HG03175 (cell line): ENCODE measurements at regions not wholly inside any gene's neighbourhood (a gene's known extent, or its start where the extent isn't known, plus 50 kb on each side); places are given as distances from the start of the nearest gene placed in this dataset.
A peak's percentile ranks its signal among the peaks of the same experiment; 100 is the strongest.
"Not testable (repeated sequence)": the region's sequence is repeated elsewhere in the genome, so short reads cannot be mapped to it uniquely, and the experiment has no call there.

Source experiments
- ATAC-seq: cut with Tn5 transposase; IDR thresholded peaks from one replicate; pipeline ENCODE4 v1.9.1; 2021; ENCODE audit warnings: mild to moderate bottlenecking, moderate library complexity; ENCODE audit not compliant: unreplicated experiment

DNA sequence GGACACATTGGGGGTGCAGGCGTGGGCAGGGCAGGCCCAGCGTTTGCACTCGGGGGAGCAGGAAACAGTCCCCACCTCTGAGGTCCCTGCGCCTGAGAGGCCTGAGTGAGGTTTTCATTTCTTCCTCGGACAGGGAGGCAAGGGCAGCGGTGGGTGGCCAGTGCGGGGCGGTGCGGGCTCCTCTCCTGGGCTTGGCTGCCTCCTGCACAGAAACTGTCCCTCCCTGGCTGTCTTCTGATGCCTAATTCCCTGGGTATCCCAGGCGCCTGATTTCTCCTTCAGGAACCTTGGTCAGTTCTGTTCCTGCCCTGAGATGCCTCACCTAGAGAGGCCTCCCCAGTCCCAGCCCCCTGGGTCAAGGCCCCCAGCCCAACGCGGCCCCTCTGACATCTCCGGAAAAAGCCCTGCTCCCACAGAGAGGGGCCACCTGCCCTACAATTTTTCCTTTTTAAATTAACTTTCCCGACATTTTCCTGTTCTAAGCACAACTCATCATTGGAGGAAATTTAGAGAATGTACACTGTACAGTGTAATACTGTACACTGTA, 260.3 kb downstream of the ADGRD1 start:
- no peak for ATAC-seq

DNA sequence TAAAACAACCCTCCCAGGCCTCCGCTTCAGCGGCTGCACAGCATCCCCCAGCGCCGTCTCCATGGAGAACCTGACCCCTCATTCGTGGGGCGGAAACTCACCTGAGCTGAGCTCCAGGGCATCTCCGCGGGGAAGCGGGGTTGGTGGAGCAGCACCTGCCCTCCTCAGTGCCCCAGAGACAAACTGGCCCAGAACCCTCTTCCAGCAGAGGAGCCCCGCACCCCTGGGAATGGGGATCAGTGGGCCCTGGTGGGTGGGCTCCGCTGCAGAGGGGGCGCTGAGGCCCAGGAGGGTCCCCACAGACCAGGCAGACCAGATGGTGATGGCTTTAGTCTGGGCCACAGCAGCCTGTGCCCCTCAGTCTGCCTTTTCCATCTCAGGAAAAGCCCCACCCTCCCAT, 261.2 kb downstream of the ADGRD1 start:
- not testable (repeated sequence) for ATAC-seq

DNA sequence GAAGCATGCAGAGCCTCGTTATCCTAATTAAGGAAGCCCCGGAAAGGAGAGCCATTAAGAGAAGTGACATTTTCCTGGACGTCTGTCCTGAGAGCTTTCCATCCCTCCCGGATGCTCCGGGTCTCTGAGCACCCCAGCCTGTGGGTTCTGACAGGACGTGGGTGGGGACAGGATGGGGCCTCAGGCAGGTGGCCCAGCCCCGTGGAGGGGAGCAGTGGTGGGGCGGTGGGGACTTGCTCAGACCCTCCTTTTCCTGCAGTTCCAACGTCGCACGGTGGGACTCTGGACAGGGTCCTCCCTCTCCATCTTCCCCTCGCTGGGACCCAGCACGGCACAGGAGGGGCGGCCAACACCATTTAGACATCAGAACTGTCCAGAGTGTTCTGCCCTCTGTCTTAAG, 262.9 kb downstream of the ADGRD1 start:
- not testable (repeated sequence) for ATAC-seq

DNA sequence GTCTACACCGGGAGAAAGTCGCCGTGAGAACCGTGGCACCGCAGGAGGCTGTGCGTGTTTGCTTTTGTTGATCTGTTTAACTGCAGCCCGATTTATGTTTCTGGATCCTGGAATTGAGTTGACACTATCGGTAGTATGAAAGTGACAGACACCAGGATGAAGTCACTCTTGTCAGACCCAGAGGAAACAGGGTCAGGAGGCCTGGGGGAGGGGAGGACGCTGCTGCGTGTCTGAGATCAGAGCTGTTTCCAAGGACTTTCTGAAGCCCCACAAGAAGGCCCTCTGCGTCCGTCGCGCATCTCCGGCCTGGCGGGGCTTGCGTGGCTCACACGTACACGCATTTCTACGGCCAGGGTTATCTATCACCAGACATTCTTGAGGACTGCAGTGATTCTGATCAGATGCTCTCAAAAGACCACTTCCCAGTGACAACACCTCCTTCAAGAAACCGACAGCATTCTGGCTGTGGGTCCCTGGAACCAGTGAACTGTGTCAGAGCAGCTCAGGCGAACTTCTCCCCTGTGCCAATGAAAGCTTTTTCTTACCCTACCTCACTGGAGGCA, 263.4 kb downstream of the ADGRD1 start:
- ATAC-seq, result no peak

DNA sequence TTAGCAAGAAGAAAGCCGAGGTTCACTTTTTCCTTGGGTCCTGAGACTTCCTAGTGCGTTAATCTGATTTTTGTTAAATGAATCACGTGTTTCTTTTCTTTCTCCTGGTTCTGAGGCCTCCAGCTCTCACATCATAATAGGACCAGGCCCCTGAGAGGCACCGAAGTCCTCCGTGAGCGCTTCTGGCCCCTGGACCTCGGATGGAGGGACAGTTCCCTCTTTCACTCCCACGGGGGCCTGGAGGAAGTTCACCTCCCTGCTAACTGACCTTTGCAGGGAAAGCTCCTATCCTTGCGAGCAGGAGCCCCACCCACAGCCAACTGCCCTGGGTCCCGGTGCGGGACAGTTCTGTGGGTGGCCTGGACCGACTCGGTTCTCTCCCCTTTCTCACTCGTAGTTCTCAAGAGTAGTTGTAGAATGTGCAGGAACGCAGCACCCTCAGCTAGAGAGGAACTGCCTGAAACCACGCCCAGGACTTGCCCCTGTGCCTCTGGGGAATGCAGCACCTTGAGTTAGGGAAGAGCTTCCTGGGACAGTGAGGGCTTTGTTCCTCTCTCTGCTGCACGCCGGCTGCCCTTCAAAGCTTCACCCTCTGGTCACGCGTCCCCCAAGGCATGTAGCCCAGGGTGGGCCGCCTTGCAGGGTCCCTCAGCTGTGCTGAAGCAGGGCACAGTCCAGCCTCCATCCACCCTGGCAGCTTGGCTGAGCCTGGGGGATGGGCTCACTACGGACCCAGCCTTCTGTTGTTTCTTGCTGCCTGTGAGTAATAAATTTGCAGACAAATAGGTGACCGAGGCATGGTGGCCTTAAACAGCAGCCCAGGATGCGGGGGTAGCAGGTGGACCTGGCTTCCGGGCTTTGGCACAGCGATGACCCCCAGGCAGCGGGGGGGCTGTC, 264.6 kb downstream of the ADGRD1 start:
- peak; percentile 33 for ATAC-seq

DNA sequence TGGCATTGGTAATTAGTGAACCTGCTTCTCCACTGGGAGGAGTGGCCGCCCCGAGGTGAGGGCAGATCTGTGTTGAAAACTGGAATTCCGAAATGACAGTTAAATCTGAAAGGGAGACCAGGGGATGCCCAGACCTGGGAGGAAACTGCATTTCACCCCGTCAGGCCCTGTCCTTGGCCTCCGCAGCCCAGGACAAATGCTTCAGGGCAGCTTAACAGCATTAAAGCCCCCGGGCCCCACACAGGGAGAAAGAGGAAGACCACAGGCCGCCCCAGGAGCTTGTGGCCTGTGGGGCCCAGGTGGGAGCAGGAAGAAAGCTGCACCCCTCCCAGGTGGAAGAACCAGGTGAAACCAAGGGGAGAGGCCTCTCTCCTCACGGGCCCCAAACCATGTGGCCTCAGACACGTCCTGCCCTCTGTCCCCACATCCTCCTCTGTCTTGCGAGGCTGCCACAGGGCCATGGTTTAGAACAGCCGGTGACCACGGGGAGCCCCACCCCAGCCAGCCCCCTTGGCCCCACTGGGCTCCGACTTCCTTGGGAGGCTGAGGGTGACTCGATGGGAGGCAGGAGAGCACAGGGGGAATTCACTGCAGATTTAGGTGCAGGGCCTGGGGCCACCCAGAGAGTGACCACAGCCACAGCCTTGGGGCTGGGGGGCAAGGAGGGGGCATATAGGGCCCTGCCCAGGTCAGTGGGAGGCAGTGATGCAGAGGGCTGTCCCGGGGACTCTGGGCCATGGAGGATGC, 265.4 kb downstream of the ADGRD1 start:
- ATAC-seq, result no peak

DNA sequence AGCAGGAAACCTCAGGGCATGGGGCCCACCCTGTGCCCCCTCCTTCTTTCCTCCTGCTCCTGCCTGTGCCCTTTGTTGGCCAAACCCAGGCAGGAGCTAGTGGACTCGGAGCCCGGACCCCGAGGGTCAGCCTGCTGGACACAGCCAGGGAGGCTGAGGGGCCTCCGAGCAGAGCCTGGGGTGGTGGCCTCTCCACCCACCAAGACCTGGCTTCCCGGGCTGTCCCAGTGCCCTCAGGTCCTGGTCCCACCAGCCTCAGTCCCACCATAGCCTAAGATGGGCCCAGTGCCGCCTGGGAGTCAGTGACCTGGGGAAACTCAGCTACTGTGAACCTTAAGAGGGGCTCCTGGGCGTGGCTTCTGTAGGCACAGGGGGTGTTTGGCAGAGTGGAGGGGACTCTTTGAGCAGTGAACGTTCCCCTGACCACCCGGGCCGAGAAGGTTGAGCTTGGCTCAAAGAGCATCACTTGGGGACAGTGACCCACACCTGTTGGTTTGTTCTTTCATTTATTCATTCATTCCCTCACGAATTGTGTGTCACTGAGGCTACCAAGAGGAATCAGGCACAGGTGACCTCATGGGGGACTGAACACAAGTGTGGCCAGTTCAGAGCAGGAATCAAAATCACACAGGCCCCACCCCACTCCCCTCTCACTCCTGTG, 266.1 kb downstream of the ADGRD1 start:
- ATAC-seq, result no peak

DNA sequence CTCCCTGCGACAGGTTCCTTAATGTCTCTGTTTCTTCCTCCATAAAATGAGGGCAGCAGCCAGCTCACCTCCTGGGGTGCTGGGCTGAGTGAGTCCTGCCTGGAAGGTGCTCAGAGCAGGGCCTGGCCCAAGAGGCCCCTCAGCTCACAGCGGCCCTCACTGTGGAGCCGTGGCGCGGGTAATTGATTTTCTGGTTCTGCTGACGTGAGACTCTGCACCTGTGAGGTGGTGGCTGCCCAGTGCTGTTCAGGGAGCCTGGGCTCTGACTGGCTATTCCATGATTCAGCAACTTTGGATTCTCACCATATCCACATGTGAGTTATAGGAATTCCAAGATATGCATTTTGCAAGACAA, 266.6 kb downstream of the ADGRD1 start:
- ATAC-seq, result no peak

DNA sequence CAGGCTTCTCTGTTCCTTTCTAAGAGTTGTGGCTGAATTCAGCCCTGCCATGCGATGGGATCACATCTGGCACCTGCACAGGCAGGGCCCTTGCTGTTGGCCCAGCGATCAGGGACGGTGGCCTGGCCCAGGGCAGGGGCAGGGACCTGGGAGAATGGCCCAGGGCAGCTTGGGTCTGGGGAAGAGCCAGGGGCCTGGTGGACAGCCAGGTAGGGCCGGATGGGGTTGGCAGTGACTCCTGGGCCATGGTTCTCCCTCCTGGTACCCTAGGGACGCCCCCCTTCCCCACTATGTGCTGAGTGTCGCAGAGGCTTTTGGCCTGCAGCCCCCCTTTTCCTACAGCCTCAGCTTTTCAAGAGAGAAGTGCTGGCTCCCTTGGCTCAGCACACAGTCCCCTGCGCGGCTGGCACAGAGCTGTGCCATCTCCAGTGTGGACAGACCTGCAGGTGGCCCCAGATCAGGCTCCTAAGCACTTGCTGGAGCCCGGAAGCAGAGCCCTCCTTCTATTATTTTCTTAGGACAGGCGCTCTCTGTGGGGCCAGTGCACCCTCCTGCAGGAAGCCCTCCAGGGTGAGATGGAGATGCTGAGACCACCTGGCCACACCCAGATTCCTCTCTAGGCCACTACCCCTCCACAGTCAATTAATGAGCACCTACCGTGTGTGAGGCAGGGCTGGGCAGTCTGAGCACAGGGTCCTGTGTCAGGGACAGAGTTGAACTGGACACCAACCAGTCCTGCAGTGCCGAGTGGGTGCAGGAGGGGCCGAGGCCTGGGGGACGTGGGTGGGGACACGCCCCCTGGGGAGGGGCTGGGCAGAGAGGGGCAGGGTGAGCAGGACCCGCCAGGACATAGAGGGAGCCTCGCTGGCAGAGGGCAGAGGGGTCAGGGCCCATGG, 267.6 kb downstream of the ADGRD1 start:
- no peak for ATAC-seq

DNA sequence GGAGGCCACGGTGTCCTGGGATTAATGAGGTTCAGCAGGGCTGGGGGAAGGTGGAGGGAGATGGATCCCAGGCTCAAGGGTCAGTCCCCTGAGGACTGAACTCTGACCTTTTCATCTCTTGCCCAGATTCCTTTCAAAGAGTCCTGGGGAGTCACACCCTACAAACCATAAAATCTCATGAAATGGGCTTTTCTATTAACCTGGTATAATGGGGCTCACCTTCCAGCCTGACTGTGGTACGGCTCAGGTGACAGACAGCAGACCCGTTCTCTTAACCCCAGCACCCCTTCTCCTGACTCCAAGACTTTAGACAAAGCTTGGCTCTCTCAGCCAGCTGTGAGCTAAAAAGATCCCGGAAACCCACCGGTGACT, 268.2 kb downstream of the ADGRD1 start:
- no peak for ATAC-seq

DNA sequence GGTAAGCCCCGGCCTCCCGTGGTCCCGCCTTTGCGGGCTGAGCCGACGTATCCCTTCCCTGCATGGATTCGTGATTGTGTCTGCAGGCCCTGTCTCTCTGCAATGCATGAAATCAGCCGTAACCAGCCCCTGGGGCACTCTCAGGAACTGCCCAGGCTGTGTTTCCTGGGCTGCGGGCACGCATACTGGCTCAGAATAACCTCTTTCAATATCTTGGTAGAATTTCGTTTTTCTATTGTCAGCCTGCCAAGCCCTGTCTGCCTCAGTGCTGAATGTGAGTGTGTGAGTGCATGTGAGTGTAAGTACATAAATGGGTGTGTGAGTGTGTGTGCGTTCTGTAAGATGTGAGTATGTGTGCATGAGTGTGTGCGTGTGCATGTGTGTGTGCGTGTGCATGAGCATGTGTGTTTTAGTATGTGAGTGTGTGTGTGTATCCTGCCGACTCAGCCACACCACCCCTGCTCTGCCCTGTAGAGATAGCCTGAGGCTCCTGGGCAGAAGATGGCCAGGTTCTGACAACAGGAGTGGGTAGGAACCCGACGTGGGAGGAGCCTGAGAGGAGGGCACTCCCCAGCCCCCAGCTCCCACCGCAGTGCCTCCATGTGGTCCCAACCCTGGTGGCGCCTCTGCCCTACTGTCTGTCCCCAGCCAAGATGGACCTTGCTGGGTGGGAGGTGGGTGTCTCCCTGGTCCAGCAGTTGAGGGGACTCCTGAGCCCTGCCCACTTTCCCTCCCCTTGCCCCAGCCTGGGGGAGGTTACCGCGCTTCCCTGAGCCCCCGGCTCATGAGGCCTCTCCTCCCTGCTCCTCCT, 268.8 kb downstream of the ADGRD1 start:
- peak; percentile 53 for ATAC-seq

DNA sequence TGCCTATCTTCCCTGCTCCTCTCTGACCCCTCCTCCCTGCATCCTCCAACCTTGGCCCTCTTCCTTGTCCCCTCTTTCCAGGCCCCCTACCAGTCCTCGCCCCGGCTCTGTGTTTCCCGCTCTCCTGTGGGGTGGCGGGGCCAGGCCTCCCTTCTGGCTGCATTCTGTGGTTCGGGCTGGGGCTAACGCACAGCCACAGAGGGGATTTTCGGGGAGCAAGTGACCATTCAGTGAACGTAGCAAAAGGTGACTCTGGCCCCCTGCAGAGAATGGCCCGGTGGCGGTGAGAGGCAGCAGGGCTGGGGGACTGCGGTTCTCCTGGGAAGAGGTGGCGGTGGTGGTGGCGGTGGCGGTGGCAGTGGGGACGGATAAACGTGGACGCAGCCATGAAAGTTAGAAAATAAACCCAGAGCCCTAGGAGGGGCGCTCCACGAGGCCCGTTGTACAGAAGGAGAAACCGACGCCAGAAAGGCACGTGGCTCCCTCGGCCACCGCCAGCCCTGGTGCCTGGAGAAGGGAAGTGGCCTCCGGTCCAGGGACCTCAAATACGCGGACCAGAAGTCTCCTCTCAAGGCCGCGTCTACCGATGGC, 269.6 kb downstream of the ADGRD1 start:
- no peak for ATAC-seq

DNA sequence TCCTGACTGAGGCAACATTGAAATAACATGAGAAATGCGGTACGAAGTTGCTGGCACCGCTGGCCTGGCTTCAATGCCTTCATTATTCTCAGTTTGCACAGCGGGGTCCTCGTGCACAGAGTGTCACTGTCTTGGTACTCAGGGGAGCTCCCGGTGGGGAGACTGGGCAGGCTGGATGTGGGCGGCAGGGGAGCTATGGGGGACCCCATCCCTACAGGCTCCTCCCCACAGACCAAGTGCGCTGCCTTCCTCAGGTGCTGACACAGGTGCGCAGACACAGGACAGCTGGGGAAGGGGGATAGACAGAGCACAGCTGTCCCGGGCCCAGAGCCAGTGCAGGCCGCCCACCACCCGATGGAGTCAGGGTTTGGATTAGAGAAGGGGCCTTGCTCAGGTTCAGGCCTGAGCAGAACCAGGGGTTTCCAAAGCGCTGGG, 270.1 kb downstream of the ADGRD1 start:
- no peak for ATAC-seq

DNA sequence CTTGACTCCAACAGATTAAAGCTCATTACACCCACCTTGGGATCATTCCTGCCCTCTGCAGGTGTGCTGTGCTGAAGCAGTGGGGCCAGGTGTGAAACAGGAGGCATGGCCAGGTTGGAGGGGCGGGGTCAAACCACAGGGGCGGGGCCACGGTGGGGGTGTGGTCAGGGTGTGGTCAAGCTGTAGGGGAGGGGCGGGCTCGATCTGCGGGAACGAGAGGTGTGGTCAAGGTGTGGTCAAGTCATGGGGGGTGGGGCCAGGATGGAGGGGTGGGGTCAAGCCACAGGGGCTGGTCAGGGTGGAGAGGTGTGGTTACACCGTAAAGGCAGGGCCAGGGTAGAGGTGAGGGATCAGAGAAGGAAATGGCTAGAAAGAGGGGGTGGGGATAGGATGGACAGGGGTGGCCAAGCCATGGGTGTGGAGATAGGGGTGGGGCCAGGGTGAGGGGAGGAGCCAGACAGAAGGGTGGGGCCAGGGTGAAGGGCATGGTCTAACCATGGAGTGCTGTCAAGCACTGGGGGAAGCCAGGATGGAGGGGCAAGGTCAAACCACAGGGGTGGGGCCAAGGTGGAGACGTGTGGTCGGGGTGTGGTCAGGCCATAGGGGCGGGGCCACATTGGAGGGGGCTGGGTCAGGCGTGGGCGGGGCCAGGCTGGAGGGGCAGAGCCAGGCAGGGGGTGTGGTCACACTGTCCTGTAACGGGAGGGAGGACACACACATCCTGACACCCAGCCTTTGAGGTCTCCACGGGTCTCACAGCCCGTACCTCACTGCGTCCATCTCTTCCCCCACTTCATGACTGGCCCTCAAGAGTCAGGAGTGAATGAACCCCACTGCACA, 270.7 kb downstream of the ADGRD1 start:
- not testable (repeated sequence) for ATAC-seq

DNA sequence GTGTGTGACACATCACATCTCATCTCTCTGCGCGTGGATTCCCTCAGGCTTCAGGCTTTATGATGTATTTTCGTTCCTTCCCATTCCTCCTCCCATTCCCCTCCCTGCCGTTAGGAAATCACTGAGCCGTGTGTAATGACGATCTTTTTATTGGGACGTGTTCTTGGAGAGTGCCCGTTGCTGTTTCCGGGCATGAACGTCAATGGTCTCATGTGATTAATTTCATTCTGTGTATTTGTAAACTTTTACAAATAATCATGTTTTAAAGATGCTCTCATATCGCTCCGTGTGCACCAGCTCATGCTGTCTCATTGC, 271.3 kb downstream of the ADGRD1 start:
- ATAC-seq, result not testable (repeated sequence)

DNA sequence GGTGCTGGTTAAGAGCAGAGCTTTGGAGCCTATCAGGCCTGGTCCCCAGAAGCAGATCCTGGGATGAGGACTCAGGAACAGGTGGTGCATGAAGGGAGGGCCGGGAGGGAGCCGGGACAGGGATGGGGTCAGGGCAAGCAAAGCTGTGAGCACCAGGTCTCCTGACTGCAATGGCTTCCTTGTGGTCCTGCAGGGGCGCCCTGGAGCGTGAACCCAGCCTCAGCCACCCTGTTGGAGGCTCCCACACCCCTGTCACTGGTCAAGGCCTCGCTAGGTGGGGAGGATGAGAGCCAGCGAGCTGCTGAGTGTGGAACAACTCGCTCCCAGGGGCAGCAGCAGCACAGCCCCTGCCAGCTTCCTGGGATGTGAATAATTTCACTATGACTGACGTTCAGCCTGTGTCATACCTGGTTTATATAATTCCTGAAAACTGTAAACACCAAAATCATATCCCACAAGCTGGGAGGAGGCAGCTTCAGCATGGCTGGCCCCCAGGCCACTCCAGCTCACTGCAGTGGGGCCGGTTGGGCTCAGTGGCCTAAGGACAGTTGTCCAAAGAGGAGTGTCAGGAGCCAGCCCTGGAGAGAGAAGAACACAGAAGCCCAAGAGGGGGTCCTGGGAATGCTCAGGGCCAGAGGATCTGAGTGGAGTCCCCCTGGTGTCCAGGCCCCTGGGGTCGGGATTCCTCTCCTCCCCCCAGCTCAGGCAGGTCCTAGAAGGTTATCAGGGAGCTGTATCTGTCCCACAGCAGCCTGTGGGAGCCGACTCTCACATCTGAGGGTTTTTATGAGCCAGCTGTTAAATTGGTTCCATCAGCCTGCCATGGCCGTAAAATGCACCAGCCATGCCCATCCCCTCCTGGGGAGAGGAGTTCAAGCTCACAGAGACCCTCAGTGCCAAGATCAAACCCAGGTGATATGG, 272.9 kb downstream of the ADGRD1 start:
- no peak for ATAC-seq

DNA sequence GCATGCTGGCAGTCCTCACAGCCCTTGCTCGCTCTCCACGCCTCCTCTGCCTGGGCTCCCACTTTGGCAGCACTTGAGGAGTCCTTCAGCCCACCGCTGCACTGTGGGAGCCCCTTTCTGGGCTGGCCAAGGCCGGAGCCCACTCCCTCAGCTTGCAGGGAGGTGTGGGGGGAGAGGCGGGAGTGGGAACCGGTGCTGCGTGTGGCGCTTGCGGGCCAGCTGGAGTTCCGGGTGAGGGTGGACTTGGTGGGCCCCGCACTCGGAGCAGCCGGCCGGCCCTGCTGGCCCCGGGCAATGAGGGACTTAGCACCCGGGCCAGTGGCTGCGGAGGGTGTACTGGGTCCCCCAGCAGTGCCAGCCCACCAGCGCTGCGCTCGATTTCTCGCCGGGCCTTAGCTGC, 273.9 kb downstream of the ADGRD1 start:
- ATAC-seq, result not testable (repeated sequence)
